ENCODE measurements at regions not wholly inside any gene's neighbourhood (a gene's known extent, or its start where the extent isn't known, plus 50 kb on each side); places are given as distances from the start of the nearest gene placed in this dataset.
"Not testable (repeated sequence)": the region's sequence is repeated elsewhere in the genome, so short reads cannot be mapped to it uniquely, and the experiment has no call there.

DNA sequence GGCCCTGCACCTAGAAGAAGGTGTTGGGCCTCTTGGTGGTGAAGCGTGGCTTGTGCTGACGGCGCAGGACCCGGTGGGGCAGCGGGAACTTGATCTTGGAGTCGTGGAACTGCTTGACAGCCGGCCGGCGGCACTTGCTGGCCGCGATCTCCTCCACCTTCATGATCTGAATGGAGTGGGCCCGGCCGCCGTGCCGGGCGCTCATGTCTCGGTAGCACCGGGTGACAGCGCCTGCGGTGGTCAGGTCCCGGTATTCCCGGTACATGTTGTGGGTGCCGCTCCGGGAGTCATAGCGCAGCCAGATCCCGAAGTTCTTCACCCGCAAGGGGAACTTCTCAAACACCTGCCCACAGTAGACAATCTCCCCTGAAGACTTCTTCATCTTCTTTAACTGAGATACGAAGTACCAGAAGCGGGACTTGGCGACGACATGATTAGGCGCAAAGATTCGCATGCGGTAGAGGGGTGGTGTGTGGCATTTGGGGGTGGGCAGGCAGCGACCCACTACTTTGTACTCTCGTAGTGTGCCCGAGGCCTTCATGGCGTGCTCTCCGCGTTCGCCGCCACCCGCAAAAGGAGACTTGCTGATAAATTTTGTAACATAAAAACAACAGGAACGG lies 92.1 kb upstream of the MSH6 start:
- not testable (repeated sequence) for DNase-seq (ENCODE audit: low spot score); FAIRE-seq

DNA sequence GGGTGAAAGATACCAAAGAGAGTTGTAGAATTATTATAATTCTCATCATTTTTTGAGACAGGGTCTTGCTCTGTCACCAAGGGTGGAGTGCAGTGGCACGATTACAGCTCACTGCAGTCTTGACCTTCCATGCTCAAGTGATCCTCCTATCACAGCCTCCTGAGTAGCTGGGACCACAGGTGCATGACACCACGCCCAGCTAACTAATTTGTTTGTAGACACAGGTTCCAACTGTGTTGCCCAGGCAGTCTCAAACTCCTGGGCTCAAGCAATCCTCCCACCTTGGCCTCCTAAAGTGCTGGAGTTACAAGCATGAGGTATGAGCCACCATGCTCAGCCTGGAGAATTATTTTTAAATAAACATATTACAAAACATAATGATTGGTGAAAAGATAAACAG lies 92.8 kb upstream of the MSH6 start:
- FAIRE-seq (no peak), DNase-seq (ENCODE audit: low spot score) (no peak)

DNA sequence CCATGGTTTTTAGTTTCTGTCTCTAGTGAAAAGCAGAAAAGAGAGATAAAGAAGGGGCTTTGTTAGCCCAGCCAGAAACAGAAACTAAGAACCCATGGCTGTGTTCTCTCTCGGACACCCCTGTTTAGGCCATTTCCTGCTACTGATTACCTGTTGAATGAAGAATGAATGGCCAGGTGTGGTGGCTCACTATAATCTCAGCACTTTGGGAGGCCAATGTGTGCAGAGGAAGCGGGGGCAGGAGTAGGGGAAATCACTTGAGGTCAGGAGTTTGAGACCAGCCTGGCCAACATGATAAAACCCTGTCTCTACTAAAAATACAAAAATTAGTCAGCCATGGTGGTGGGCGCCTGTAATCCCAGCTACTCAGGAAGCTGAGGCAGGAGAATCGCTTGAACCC lies 93.8 kb upstream of the MSH6 start:
- DNase-seq (ENCODE audit: low spot score); FAIRE-seq: not testable (repeated sequence)

DNA sequence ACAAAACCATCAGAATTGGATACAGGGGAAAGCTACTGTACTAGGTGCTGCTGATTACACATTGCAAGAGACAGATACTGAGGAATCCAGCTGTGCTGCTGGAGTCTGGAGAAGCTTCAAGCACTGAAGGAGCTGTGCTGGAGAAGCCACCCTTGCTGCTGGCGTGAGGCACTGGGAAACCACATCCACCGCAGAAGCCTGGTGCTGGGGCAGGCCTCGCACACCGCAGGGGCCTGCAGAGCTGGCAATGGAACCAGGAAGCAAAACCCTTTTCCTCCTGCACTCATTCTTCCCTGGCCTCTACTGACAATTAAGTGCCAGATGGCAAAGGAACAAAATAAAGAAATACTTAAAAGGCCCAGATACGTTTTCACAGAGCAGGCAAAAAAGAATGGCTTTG lies 94.4 kb upstream of the MSH6 start:
- DNase-seq (ENCODE audit: low spot score) = no peak
- FAIRE-seq = no peak

DNA sequence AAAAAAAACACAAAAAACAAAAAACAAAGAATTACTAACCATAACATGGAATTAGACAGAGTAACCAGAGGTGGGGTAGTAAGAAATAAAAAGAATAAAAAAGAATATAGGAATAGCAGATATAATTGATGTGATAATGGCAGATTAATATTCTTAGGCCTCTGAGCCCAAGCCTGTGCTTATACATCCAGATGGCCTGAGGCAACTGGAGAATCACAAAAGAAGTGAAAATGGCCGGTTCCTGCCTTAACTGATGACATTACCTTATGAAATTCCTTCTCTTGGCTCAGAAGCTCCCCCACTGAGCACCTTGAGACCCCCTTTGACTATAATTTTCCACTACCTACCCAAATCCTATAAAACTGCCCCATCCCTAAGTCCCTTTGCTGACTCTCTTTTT lies 95.1 kb upstream of the MSH6 start:
- DNase-seq (ENCODE audit: low spot score) (no peak), FAIRE-seq (no peak)

DNA sequence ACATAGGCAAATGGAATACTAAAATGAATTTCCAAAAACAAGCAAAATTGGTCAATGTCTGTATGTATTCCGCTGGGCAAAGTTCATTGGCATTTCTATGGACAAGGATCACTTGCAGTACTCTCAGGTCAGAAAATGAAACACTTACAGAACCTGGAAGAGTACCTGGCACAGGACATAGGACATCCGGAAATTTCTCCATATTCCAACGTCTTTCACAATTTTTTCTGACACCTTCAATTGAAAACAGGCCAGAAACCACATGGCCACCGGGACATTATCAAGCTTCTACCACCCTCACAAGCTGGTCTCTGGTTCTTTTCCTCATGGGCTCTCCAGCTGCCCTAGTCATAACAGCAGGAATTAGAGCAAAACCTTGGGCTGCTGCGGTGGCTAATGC lies 96.9 kb upstream of the MSH6 start:
- no peak for DNase-seq (ENCODE audit: low spot score)
- FAIRE-seq = no peak

DNA sequence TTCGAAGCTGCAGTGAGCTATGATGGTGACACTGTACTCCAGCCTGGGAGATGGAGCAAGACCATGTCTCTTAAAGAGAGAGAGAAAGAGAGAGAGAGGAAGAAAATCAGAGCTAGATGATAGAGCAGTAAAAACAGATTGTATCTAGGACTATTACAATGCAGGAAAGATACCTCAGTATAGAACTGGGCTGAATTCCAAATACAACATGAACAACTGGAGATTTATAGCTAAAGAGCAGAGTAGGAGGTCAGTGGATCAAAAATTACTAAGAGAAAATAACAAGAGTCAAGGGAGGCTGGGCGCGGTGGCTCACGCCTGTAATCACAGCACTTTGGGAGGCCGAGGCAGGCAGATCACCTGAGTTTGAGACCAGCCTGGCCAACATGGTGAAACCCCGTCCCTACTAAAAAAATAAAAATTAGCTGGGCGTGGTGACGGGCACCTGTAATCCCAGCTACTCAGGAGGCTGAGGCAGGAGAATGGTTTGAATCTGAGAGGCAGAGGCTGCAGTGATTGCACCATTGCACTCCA lies 100.7 kb upstream of the MSH6 start:
- DNase-seq (ENCODE audit: low spot score) = no peak
- FAIRE-seq = no peak

DNA sequence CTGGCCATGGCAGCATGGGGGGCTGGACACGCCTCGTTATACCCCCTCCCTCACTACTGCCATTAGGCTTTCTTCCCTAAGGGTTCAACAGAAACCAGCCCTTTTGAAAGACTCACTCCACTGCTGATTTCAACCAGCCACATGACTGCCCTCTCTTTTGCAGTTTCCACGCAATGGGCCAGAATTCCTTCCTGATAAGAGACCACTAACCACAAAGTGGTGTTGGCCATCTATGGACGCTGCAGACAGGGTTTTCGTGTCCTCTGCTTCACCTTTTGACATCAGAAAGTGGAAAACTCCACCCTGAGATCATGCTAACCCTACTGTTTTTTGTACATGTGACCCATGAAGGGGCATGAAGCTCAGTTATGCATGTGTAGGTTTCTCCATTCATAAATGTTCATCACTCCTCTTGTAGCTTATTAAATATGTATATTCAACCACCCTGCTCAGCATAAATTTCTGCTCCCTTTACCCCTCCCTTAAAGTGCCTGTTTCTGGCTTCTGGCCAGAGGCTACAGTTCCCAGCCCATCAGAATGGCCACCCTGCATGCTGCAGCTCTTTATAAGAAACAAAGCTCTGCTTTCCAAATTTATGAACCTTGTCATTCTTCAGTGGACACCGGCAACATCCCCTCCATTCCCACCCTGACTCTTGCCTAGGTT lies 105.6 kb upstream of the KCNK12 start:
- no peak for FAIRE-seq

DNA sequence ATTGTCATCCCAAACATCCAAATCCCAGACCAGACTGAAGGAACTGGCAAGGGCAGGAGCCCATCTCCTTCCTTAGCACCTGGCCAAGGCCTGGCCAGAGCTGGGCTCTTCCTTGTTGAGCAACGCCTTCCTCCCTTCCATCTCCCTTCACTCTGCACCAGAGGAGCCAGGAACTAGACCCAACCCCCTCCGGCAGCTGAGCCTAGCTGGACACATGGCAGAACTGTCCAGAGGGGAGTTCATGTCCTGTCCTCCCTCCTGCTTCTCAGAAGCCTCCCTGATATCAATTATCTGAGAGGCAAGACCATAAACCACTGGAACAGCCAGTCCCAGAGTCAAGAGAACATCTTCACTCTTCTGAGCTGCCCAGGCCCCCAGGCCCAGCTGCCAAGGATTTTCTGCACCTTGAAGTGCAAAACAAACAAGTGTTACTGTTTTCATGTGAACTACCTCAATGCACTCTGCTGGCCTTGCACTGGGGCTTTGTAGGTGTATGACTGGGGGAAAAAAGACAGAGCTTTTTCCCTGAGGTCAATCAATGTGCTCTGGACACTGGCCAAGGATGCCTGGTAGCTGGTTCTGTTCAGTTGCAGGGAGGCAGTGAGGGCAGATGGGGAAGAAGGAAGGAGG lies 104.5 kb upstream of the KCNK12 start:
- FAIRE-seq (no peak), DNase-seq (ENCODE audit: low spot score) (no peak)

More for the DNA sequence above, 105.6 kb upstream of the KCNK12 start:
- DNase-seq (ENCODE audit: low spot score) = no peak

DNA sequence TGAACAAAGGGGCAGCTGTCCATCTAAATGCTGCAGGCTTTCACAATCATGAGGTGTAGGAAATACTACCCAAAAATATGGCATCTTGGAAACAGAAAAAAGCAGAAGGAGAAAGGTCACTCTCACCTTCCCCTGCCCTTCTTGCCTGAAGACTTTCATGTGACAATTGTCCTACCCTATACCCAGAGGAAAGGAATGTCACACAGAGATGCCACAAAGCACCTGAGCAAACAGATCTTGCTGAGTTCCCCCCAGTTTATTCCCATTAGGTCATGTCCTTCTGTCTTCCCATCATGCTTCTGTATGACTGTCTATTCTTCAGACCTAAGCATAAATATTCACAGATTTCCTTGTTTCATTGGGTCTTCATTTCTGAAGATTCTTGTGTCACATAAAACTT lies 95.5 kb upstream of the KCNK12 start:
- DNase-seq (ENCODE audit: low spot score) (no peak), FAIRE-seq (no peak)

DNA sequence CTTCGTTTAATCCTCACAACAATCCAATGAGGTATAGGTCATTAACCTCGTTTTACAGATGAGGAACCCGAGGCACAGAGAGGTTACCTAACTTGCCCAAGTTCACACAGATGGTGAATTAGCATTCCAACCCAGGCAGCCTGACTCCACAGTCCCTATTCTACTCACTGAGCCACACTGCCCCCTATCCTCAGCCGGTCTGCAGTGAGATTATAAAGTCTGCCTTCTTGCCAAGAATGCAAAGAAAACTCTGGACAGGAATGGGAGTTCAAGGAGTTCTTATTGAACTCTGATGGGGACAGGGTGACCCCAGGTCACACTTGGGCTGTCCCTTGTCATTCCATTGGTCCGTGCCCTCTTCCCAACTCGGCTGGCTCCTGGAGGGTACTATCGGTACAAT lies 94.0 kb upstream of the KCNK12 start:
- no peak for DNase-seq (ENCODE audit: low spot score)

DNA sequence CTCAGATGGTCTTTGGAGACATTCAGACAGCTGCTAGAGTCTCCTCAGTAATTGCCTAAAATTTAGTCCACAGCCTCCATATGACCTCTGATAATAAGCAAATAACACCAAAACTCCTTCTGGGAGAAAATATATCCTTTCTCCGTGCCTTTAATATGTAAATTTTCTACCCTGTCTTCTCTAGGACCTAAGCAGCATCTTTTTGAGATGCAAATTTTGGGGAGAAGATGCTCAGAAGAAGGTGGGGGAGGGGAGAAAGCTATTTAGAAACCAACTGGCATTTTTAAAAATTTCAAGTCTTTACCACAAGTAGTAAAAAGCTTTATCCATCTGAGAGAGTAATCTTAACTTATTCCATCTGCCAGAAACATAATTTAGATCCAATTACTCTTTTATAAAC lies 91.8 kb upstream of the KCNK12 start:
- DNase-seq (ENCODE audit: low spot score) (no peak), FAIRE-seq (no peak)

More for the DNA sequence above, 94.0 kb upstream of the KCNK12 start:
- no peak for FAIRE-seq

DNA sequence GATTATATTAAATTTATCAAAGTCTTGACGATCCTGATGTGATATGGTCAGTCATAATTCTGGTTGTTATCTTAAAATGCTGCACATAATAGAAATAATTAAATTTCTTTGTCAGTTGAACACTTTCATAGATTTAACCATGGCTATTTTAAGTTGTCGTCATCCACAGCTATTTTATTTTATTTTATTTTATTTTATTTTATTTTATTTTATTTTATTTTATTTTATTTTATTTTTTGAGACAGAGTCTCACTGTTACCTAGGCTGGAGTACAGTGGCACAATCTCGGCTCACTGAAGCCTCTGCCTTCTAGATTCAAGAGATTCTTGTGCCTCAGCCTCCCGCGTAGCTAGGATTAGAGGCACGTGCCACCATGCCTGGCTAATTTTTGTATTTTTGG lies 90.5 kb upstream of the KCNK12 start:
- no peak for FAIRE-seq
- no peak for DNase-seq (ENCODE audit: low spot score)

DNA sequence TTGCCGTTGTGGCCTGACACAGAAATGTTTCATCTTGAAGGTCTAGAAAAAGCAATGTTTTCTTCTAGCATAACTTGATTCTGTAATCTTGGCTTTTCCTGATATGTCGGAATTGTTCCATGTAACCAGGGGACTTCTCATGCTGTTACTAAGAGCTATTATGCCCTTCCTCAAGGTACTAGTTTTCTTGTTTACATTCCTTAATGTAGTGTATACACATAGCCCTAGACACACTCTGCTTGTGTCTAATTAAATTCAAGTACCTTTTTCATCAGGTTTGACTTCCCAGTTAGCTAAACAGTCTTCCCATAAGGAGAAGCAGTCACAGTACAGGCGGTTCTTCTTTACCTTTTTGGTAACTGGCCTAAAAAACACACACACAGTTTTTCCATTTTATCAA lies 89.4 kb upstream of the KCNK12 start:
- DNase-seq (ENCODE audit: low spot score) = no peak
- no peak for FAIRE-seq

DNA sequence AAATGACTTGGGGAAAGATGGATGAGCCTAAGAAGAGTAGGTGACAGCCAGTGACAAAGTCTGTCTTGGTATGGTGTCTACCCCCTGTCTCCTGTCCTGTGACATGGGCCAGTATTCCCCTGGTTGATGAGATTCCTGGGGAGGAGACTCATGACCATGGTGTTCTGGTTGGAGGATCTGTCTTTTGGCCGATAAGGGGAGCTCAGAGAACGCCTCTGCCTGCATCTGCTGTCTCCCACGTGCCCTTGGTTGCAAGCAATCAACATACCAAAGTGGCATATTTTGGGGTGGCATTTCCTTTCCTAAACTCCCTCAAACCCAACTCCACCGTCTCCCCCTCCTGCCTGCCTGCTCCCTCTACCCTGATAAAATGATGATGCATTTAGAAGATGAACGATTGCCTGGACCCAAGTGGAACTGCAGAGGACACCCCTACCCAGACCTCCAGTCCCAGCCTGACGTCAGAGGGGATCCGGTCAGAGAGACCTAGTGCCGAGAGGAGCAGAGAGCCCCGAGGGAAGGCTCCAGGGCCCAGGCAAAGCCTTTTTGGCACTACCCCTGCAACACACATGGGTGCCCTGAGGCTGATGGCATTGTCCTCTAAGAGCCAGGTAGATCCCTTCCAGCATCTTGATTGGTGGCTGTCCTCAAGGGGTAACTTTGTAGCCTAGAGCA lies 88.0 kb upstream of the KCNK12 start:
- FAIRE-seq = no peak
- DNase-seq (ENCODE audit: low spot score) = no peak

DNA sequence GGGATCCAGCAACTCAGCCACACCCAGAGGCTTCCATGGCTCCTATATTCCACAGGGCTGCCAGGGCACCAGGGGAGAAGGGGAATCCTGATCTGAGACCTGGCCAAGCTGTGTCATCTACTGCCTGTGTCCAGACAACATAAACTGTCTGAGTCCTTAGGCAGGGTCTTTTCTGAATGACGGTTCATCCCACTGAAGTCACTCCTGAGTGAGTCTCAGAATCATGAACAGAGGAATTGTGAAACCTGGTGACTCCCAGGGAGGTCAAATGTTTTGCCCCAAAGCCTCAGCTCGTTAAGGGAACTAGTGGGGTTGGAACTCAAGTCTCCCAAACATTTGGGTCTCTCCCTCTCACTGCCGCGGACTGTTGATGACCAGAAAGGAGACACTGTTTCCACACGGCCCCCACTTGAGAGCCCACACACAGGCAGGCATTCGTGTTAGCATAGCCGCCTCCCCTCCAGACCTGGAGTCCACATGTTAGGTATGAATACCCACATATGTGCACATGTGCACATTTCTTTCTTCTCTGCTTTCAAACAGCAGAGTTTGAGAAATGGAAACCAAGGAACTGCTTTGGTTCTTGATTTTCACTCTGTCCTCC lies 87.2 kb upstream of the KCNK12 start:
- DNase-seq (ENCODE audit: low spot score) (no peak), FAIRE-seq (no peak)

DNA sequence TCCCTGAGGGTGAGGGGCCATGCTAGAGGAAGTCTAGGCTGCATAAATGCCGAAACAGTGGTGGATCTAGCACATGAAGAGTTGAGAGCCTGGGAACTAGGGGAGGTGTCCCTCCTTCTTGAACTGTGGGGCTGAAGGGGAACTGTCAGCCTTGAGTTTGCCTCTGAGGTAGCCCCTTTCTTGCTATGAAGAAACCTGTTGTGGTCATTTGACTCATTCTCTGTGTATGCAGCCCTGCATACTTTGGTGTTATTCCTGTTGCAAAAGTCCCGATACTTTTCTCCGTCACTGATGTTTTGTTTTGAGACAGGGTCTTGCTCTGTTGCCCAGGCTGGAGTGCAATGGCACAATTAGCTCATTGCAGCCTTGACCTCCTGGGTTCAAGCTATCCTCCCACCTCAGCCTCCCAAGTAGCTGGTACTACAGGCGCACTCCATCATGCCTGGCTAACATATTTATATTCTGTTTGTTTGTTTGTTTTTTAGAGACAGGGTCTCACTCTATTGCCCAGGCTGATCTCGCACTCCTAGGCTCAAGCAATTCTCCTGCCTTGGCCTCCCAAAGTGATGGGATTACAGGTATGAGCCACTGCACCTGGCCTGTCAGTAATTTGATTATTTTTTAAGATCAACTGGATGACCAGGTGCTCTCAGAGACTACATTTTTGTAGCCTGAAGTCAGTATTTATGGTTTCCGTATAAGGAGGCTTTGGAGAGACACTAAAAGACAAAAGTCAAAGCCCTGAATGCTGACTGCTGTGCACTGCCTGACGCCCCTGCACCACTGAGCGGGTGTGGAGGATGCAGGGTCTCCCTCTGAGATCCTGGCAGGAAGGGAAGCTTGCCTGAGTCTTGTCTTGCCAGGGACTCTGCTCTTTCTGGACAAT lies 86.2 kb upstream of the KCNK12 start:
- no peak for FAIRE-seq
- DNase-seq (ENCODE audit: low spot score) = peak; percentile 37

DNA sequence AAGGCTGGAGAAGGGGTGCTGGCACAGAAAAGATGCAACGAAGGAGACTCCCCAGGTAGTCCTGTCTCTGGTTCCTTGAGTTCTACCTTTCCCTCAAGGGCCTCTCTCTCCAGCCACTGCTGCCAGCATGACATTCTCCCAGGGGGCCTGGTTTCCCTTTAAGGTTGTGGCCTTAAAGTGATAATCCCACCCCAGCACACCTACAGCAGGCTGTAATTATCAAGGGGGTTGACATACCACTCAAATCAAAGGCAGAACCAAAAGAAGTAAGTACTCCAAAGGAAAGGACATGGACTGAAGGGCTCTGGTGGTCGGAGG lies 84.7 kb upstream of the KCNK12 start:
- no peak for FAIRE-seq

DNA sequence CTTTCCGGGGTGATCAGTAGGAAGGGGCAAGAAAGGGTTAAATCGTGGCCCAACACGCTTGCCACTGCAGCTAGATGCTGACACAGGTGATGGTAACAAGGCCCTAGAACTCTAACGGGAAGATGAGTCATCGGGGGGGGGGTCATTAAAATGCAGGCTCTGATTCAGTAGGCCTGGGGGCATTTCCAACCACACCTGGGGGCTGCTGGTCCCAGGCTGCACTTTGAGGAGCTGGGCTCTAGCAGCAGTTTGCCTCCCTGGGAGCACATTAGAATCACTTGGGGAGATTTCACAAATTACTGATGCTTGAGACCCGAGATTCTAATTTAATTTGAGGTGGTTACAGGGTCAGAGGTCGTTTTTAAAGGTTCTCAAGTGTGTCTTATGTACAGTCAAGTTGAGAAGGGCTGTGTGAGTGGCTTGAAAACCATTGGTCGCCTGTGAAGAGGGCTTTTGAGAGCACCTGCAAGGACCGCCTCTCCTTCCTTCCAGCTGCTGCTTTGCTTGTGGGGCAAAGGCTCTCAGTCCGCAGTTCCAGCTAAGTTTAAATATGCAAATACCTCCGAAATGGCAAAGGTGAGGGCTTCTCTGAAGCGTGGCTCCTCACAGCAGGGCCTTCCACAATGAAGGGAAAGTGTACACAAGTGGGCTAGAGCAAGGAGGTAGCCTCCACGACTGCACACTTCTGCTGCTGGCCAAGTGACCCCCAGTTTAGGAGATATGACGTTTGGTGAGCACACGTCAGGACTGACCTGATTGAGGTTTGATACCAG lies 84.2 kb upstream of the KCNK12 start:
- FAIRE-seq = no peak
- no peak for DNase-seq (ENCODE audit: low spot score)

More for the DNA sequence above, 84.7 kb upstream of the KCNK12 start:
- no peak for DNase-seq (ENCODE audit: low spot score)

All from RCC 7860 (cell line).